ENCODE measurements at regions not wholly inside any gene's neighbourhood (a gene's known extent, or its start where the extent isn't known, plus 50 kb on each side); places are given as distances from the start of the nearest gene placed in this dataset.

GRCh38 chr11:45075952-45076351, 70.5 kb upstream of the PRDM11 start:
- TF ChIP-seq CTCF (IDR thresholded peaks at IDR 0.05; ENCODE audit: low read length) (no peak), EZH2 (IDR thresholded peaks at IDR 0.05; ENCODE audit: borderline replicate concordance, low read length) (no peak)
